Stimulated activated CD4-positive, alpha-beta T cell treated with anti-CD3 and anti-CD28 coated beads, Interleukin-15, amount 100 ng/mL, for 1 hour (primary cell): ENCODE measurements at regions not wholly inside any gene's neighbourhood (a gene's known extent, or its start where the extent isn't known, plus 50 kb on each side); places are given as distances from the start of the nearest gene placed in this dataset.

Experiments used
- DNase-seq, 2 donors: peaks; one replicate each; pipeline ENCODE4 v3.0.0-alpha.2; 2020; ENCODE audit warnings: low read depth in 1 of 2, low spot score in 1 of 2

- DNase-seq, result no peak
Observed at GRCh38 chr3:18641916-18642315, 216.8 kb upstream of the SATB1 start.

GRCh38 chr3:18635215-18635614, 210.1 kb upstream of the SATB1 start:
- no peak for DNase-seq

DNA sequence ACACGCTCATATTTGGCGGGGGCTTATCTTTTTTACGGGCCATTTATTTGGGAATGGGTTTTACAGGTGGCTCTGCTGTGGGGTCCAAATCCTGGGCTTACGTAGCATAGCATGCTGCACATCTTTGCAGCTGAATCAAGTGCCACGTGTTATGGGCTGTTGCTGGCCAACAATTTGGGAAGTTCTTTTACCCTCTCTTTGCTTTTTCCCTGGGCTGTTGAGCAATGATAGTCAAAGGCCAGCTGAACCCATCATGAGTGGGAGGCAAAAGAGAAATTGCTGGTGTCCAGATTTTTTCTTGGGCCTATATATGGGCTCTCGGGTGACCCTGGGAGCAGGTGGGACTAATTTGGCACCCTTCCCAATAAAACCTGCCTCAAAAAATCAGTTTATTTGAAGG, 209.3 kb upstream of the SATB1 start:
- DNase-seq, result no peak

- no peak for DNase-seq
Observed at GRCh38 chr3:18633002-18633401, 207.9 kb upstream of the SATB1 start.

- DNase-seq, result no peak
Observed at GRCh38 chr3:18630295-18630694, 205.2 kb upstream of the SATB1 start.

GRCh38 chr3:18625085-18625484, 199.9 kb upstream of the SATB1 start:
- DNase-seq, result no peak

DNA sequence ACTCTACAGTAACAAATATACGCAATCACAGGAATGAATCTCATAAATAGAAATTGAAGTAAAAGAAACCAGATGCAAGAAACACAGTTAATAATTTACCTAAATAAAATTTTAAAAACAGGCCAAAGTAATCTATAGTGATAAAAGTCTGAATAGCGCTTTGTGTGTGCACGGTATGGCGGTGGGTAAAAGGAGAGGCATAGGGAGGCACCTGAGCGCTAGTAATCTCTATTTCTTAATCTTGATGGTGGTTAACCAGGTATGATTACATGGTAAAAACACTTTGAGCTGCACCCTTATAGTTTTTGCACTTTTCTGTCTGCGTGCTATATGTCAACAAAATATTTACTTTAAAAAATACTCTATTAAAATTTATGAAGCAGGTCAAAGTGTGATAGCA, 198.1 kb upstream of the SATB1 start:
- DNase-seq, result no peak

GRCh38 chr3:18618723-18619122, 193.6 kb upstream of the SATB1 start:
- DNase-seq, result no peak

GRCh38 chr3:18611991-18612390, 186.9 kb upstream of the SATB1 start:
- DNase-seq, result no peak

GRCh38 chr3:18609187-18609586, 184.0 kb upstream of the SATB1 start:
- no peak for DNase-seq

DNA sequence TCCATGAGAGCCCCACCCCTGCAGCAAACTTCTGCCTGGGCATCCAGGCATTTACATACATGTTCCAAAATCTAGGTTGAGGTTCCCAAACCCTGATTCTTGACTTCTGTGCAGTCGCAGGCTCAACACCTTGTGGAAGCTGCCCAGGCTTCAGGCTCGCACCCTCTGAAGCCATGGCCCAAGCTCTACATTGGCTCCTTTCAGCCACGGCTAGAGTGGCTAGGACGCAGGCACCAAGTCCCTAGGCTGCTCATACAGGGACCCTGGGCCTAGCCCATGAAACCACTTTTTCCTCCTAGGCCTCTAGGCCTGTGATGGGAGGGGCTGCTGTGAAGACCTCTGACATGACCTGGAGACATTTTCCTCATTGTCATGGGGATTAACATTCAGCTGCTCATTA, 172.8 kb upstream of the SATB1 start:
- no peak for DNase-seq

GRCh38 chr3:18593231-18593630, 168.1 kb upstream of the SATB1 start:
- DNase-seq, result no peak

- no peak for DNase-seq
Observed at GRCh38 chr3:18591120-18591519, 166.0 kb upstream of the SATB1 start.

GRCh38 chr3:18586076-18586475, 160.9 kb upstream of the SATB1 start:
- no peak for DNase-seq

GRCh38 chr3:18585004-18585968, 160.1 kb upstream of the SATB1 start:
- no peak for DNase-seq

DNA sequence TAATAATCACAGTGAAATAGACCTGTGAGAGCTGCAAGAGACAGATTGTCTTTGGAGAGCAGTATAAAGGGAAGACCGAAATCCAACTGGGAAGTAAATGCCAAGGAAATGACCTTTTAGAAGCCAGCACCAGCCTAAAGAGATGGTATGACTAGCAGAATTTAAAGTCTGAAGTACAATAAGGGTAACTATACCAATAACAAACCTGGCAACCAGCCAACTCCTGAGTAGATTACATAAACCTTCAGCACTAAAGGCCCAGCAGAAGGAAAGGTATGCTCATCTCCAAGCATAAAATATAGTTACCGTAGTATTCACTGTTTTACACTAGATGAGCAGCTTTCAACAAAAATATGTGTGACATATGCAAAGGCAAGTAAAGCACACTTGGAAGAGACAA, 155.1 kb upstream of the SATB1 start:
- no peak for DNase-seq

- no peak for DNase-seq
Observed at GRCh38 chr3:18579661-18580060, 154.5 kb upstream of the SATB1 start.

DNA sequence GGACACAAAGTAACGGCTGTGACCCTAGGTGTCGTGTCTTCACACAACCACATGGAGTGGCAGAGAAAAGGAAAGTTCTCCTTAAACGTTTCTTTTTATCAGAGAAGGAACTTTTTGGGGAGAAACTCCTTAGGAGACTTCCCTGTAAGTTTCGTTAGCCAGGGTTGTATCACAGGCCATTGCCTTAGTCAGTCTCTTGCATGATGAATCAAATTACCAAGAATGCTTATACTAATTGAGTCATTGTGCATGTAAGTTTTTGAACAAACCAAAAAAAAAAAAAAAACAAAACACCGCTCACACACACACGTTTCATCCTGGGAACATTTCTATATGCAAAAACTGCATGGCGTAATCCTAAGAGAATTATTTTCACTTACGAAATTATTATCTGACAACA, 150.4 kb upstream of the SATB1 start:
- DNase-seq, result no peak

DNA sequence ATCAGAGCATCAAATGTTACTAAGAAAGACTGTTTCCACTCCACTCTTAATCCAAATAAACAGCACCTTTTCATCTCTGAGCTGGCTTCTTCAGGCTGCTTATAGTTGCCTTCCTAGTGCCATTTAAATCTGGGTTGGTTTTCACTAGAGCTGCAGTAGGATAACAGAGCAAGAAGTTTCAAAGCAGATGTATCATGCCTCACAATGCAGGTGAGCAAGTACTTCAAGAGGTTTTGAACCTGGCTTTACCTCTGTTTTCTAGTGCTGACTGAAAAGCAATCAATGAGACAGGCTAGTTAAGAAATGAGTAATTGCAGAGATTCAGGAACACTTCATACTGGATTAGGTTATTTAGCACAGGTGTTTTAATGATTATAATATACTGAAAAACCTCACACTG, 147.7 kb upstream of the SATB1 start:
- no peak for DNase-seq

GRCh38 chr3:18567293-18567692, 142.2 kb upstream of the SATB1 start:
- DNase-seq, result no peak

DNA sequence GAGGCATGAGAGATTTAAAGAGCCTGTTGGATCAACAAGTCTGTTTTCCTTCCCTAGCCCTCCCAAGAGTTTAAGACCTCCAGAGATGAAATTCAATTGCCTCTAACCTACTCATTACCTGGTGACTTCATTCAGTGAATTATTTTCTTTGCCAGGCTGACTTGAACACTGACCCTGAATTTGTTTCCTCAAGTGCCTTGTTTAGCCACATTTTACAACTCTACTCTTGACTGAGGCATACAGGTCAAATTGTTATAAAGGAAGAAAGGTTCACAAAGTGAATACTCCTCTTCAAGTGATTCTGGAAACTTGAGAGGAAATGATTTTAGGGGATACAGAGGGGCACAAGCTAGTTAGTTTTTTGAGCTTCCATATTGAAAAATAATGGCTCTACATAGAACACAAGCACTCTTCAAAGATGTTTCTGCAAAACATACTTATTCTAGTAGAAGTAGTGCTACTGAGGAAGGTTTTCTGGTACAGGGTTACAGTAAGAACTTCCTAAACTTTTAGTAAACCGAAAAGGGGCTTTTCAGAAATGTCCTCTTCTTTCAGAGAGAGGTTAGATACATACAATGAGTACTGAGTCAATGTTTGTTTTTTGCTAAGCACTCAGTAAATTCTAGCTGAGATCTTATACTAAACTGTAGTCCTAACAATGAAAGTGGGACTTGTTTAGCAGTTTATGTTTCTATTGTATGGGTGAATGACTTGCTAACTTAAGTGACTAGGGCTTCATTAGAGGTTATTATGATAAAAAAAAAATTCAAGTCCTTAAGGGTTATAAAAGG, 137.4 kb upstream of the SATB1 start:
- no peak for DNase-seq

DNA sequence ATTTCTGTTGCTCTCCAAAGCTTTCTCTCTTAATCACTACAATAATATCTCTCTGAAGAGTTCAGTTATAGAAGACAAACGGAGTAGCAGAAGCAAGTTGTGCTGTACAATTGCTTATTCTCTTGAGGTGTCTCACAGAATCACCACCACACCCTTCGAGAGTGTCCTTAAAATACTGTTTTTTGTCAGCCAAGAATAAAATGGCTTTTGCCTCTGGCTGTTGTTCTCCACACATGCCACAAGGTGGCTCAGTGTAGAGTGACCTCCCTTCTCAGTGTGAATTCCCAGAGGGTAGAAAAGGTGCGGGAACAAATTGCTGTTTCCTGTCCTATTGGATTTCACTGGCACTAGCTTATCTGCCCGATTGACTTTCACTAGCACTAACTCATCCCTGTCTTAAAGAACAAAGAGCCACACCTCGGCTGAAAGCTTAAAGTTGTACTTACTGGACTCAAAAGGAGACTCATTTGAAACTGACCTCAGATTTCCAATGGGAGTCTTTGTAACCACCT, 134.2 kb upstream of the SATB1 start:
- DNase-seq, result no peak
